NB4 (cell line): ENCODE measurements at regions not wholly inside any gene's neighbourhood (a gene's known extent, or its start where the extent isn't known, plus 50 kb on each side); places are given as distances from the start of the nearest gene placed in this dataset.

Experiments
- CTCF ChIP-seq: IDR thresholded peaks from one replicate; pipeline ENCODE4 v1.5.1; 2012; ENCODE audit warnings: low read depth, low read length
- MAX ChIP-seq: IDR thresholded peaks from 2 replicates; pipeline ENCODE4 v1.6.1; 2011; ENCODE audit warnings: low read depth, low read length
- MYC ChIP-seq: IDR thresholded peaks from 2 replicates; pipeline ENCODE4 v1.6.1; 2011; ENCODE audit warnings: low read depth, low read length

DNA sequence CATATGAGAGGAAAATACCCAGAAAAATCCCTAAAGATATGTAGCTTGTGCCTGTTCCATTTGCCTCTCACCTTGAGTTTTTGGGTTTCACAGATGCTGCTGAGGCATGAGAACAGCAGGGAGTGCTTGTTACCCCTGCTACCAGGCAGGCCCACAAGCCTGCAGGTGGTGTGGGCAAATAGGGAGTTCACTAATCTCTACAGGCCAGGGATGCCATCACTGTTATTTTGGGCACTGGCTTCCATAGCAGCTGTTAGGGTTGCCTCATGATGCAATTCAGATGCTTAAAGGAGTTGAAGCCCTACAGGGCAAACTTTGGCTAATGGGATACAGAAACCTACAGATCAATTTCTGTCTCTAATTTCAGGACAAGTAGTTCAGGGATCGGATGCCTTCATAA is 873.5 kb downstream of the OTOL1 start:
- TF ChIP-seq CTCF (no peak), MAX (no peak), MYC (no peak)
